Stimulated activated CD8-positive, alpha-beta memory T cell treated with anti-CD3 and anti-CD28 coated beads, Interleukin-4, amount 100 ng/mL, for 24 hours (primary cell): ENCODE measurements at regions not wholly inside any gene's neighbourhood (a gene's known extent, or its start where the extent isn't known, plus 50 kb on each side); places are given as distances from the start of the nearest gene placed in this dataset.

Experiments used
- DNase-seq: peaks from one replicate; pipeline ENCODE4 v3.0.0-alpha.2; 2020; ENCODE audit warnings: low read depth

GRCh38 chr2:17068021-17068420 lies 402.4 kb upstream of the CYRIA start:
- DNase-seq = no peak

DNA sequence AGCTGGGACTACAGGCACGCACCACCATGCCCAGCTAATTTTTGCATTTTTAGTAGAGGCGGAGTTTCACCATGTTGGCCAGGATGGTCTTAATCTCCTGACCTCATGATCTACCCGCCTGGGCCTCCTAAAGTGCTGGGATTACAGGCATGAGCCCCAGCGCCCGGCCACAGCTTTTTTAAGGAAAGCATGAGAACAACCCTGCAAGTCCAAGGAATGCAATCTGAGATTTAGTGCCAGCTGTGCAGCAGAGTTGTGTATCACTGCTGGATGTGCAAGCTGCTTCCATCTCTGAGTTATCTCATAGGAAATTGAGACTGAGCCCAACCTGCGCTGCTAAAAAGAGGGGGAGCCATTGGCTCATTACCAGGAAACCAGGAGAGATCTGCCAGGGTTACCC lies 399.9 kb upstream of the CYRIA start:
- DNase-seq = no peak

DNA sequence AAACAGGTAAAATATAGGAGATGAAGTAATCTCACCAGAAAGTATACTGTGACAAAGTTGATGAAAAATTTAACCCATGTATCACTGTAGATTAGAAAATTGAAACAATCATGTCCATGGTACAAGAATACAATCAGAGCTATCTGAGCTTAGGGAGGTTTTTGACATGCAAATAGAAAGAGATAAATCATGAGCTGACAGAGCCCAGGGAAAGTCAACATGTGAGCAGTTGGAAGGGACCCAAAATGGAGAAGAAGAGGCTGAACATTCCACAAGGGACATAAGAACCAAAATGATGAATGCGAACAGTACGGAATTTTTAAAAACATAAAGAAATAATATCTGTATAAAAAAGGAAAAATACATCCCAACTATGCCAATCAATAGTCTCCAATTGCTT lies 395.4 kb upstream of the CYRIA start:
- no peak for DNase-seq

GRCh38 chr2:17059458-17059857 lies 393.8 kb upstream of the CYRIA start:
- no peak for DNase-seq

- no peak for DNase-seq
Measured at GRCh38 chr2:17058772-17059402, 393.3 kb upstream of the CYRIA start.

DNA sequence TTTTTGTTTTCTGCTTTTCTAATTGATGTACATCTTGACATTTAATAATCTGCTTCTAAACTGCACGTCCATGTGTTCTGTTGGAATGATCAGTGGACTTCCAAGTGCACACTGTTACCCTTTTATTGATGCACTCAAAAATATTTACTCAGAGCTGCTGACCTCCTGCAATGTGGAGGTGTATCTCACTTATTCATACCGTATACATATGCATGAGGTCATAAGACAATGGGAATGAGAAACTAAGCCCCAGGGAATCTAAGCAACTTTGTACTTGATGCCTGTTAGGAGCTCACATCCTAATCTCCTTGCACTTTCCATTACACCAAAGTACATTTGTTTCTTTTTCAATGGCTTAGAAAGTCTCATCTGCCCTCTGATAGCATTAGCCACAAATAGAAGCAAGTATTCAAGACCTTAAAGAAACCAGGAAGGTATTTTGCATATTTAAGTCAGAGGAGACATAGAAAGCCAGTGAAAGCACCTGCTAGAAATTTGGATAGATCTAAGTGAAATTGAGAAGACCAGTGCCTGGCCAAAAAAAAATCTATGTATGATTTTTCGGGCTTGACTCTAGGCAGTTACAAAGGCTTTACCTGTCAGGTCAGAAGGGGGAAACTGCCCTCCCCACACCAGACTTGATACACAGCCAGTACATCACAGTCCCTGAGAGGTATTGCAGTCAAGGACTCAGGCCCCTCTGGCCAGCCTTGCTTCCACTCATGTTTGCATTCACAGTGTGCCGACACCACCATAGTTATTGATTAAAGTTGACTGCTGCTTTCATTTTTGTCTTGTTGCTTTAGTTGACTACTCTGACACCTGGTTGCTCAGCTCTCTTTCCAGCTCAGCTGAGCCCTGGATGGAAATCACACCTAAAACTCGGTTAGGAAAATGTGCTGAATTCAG lies 391.7 kb upstream of the CYRIA start:
- no peak for DNase-seq

DNA sequence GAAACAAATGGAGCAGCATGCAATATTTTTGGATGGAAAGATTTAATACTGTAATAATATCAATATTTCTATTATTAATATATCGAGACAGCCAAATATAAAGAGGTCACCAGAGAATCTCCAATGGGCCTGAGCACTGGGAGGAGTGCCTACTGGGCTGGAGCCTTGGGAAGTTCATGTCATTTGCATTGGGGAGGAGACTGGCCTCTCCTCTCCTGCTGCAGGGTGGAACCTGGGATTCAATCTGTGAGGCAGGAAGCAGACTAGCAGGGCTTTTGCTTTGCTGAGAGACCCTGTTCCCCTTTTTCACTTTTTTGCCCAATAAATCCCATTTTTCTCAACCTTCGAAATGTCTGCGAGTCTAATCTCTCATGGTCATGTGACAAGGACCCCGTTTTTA lies 390.6 kb upstream of the CYRIA start:
- DNase-seq = no peak

DNA sequence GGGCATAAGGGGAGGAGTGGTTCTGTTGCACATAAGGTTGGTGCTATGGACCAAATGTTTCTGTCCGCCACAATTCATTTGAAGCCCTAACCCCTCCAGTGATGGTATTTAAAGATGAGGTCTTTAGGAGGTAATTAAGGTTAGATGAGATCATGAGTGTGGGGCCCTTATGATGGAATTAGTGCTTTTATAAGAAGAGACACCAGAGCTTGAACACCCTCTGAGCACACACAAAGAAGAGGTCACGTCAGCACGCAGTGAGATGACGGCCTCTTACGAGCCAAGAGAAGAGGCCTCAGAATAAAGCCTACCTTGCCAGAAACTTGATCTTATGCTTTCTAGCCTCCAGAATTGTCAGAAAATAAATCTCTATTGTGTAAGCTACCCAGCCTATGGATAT lies 386.4 kb upstream of the CYRIA start:
- no peak for DNase-seq

- DNase-seq = no peak
Measured at GRCh38 chr2:17051538-17051937, 385.9 kb upstream of the CYRIA start.

DNA sequence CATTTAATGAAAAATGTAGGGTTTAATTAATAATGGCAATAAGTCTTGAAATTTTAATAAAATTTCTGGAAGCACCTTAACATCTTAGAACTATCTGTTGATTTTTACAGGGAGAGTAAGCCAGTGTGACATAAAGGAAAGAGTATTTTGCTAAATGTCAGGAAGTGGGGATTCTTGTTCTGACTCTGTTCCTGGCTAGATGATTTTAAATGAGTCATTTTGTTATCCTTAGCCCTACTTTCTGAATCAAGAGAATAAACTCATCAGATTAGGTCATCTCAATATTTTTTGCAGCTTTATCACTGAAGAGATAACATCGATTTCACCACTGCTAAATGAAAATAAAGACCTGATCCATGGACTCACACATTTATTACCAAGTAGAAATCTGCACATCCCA lies 377.5 kb upstream of the CYRIA start:
- no peak for DNase-seq

GRCh38 chr2:17036361-17036760 lies 370.7 kb upstream of the CYRIA start:
- DNase-seq = no peak

- no peak for DNase-seq
Measured at GRCh38 chr2:17035010-17035409, 369.4 kb upstream of the CYRIA start.

DNA sequence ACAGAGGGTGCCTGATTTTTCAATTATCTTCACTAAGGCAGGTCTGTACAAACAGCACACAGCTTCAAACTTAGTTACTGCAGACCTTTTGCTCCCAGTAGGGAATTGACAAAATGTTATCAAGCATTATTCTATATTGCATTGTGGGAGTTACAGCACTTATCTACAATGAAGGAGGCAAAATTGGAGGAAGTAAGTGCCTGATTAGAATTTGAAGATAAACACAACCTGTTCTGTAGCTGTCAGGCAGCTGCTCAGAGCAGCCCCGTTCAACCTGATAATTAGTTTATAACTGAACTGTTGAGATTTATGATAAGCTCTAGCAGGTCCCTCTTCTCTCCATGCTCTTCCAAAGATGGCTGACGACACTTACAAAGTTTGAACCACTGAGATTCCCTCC lies 364.4 kb upstream of the CYRIA start:
- DNase-seq = no peak

DNA sequence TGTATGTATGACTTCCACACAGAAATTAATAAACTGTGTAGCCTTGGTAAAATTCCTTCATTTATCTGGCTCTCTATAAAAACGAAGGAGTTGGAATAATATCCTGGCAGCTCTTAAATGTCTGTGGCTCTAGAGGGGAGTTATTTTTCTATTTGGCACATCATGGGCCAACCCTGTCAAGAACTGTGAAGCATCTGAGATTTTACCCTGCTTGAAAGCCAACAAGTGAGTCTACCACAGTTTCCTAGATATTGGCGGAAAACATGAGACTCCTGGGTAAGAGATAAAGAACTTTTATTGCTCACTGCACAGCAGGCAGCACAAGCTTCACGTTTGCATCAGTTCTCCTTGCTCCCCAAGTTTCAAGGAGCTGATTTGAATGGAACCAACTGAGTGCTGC lies 346.7 kb upstream of the CYRIA start:
- no peak for DNase-seq

GRCh38 chr2:17010104-17010503 lies 344.5 kb upstream of the CYRIA start:
- DNase-seq = no peak

DNA sequence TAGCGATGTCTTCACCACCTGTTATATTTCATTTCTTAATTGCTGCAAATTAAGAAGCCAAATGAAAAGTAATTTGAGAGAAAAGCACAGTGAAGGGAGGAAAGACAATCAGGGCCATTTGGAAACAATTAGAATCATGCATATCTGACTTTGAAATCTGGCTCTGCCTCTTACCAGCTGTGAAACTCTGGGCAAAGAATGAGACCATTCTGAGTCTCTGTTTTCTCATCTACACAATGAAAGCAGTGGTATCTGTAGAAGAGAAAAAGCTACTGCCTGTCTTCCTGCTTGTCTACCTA lies 334.5 kb upstream of the CYRIA start:
- DNase-seq = no peak

GRCh38 chr2:16999347-17000183 lies 333.9 kb upstream of the CYRIA start:
- no peak for DNase-seq

DNA sequence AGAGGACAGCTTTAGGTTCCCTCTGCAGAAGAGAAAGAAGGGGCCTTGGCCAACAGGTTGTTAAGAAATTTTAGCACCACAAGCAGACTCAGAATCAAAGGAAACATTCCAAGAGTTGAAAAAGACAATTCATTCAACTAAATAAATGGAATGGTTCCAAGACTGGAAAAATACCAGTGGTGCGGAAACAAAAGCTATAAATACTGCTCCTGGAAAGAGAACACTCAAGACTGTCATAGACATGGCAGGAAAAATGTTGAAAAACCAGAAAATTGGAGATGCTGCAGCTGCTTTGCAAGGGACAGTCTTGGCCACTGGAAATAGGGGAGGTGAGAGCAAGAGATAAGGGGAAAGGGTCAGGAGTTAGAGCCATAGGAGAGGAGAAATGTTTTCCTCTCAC lies 312.7 kb upstream of the CYRIA start:
- DNase-seq = no peak

- no peak for DNase-seq
Measured at GRCh38 chr2:16974688-16975087, 309.1 kb upstream of the CYRIA start.

DNA sequence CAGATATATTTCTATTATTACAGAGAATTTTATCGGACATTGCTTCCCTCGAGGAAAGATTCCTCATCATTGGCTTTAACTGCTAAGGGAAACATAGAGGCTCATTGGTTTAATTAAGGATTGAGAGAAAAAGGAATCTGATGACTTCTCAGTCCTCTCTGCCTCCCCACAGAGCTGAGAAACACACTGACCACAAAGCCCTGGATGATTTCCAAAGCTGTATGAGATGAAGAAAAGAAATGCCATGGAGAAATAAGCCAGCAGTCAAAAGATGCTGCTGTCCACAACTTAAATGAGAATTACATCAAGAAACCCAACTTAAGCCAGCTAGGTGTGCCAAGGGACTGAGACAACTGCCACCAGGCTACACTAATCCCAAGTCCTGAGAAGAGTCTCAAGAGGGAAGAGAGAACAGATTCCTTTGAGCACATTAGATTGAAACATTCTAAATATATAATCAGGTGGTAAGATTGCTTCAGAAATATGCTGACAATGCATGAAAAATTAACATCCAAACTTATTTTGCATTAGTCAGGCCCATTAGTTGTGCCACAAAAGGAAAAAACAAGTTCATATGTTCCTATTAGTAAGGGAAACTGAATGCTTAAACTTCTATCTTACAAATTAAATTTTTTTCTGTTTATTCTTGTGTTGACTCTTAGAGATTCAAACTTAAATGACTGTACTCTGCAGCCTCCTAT lies 308.1 kb upstream of the CYRIA start:
- no peak for DNase-seq

GRCh38 chr2:16972276-16972675 lies 306.6 kb upstream of the CYRIA start:
- DNase-seq = no peak

DNA sequence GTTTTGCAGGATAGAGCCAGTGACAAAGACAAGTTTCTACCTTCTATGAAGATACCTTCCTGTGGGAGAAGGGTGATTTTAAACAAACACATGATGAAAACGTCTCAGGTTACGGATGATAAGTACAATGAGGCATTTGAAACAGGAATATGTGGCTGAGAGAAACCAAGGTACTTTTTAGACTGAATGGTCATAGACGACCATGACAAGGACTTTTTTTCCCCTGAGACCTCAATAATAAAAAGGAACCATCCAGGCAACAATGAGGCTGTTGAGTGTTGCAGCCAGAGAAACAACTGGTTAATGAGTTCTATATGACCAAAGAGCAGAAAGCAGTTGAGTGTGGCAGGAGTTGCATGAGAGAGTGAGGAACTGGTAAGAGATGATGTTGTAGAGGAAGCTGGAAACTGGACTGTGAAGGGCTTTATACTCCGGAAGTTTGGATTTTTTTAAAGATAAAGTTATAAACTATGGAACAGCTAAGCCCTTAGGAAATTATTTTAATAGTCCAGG lies 306.1 kb upstream of the CYRIA start:
- DNase-seq = no peak
